HTR-8/SVneo (cell line): ENCODE measurements at regions not wholly inside any gene's neighbourhood (a gene's known extent, or its start where the extent isn't known, plus 50 kb on each side); places are given as distances from the start of the nearest gene placed in this dataset.
"Not testable (repeated sequence)": the region's sequence is repeated elsewhere in the genome, so short reads cannot be mapped to it uniquely, and the experiment has no call there.

ENCODE experiments used
- DNase-seq: peaks from one replicate; pipeline ENCODE4 v3.0.0; 2011; ENCODE audit warnings: low spot score, mixed read lengths; ENCODE audit not compliant: insufficient read length
- FAIRE-seq: peaks from 2 replicates; lab custom pipeline; 2011; peaks lifted over from hg19 to GRCh38; lab: Jason Lieb, UNC

DNA sequence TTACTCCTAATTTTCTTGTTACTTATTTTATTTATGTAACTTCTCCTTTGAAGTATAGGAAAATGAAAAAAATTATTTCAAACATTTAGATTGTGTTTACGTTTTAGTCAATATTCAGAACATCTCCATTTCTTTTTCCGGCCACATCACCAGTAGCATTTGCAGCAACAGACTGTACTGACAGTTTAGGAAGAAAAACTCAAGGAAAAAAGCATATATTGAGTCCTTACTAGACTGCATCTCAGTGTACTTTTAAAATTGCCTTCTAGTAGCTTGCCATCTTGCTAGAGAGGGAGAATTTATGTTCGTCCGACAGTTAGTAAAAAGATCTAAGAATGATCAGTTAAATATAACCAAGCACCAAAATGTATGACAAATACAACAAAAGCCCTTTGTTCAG, 625.0 kb upstream of the MIS18BP1 start:
- DNase-seq (no peak), FAIRE-seq (no peak)

DNA sequence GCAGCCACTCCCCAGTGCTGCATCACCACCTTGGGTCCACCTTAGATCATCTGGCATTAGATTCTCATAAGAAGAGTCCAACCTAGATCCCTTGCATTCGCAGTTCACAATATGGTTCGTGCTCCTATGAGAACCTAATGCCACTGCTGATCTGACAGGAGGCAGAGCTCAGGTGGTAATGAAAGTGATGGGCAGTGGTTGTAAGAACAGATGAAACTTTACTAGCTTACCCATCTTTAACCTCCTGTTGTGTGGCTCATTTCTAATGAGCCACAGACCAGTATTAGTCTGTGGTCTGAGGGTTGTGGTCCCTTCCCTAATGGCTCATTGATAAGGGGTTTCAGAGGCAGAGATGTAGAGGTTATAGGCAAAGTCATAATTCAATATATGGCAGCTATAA, 615.9 kb upstream of the MIS18BP1 start:
- FAIRE-seq, result no peak
- no peak for DNase-seq

DNA sequence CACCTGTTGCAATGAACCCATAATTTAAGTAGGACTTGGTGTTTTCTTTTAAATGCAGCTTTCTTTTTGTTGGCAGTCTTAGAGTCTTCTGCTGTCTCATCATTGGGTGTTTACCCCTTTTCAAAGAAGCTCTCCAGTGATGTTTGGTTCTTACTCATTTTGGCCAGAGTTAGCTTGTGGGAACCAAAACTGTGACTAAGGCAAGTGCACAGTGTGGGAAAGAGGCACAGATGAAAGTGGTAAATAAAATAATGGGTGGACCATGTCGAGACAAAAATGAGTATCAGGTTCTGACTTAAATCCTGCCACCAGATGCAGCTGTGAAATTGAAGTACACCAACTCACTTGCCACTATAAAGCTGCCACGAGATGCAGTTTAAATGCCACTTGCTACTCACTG, 615.4 kb upstream of the MIS18BP1 start:
- no peak for DNase-seq
- FAIRE-seq, result no peak

- FAIRE-seq, result no peak
- DNase-seq, result no peak
These were observed 614.3 kb upstream of the MIS18BP1 start for GRCh38 chr14:45867046-45867894.

DNA sequence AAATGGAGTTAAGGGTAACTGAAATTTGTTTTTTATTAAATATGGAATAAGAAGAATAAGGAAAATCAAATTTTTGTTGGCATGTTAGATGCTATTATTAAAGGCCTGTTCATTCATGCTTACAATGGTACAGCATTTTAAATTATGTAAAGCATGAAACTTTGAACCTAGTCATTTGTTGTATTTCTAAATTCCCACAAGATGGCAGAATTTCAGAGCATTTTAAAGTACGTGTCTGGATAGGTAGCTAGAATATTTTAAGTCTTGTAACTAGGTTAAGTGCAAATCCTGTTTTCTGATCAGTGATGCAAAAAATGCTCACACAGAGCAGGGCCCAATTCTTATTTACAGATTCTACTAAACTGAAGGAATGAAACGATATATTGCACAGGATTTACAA, 585.6 kb upstream of the MIS18BP1 start:
- no peak for FAIRE-seq

GRCh38 chr14:45819107-45819506, 566.1 kb upstream of the MIS18BP1 start:
- FAIRE-seq (no peak), DNase-seq (no peak)

More for the DNA sequence above, 585.6 kb upstream of the MIS18BP1 start:
- DNase-seq, result peak; percentile 1

- DNase-seq (no peak), FAIRE-seq (no peak)
These were observed 558.2 kb upstream of the MIS18BP1 start for GRCh38 chr14:45811155-45811554.

- FAIRE-seq (no peak), DNase-seq (peak; percentile 10)
These were observed 557.3 kb upstream of the MIS18BP1 start for GRCh38 chr14:45810152-45810872.

GRCh38 chr14:45807178-45807899, 554.3 kb upstream of the MIS18BP1 start:
- FAIRE-seq, result no peak
- no peak for DNase-seq

GRCh38 chr14:45799511-45799910, 546.5 kb upstream of the MIS18BP1 start:
- no peak for DNase-seq
- FAIRE-seq, result no peak

GRCh38 chr14:45798659-45799058, 545.7 kb upstream of the MIS18BP1 start:
- DNase-seq, result no peak
- FAIRE-seq, result no peak

- DNase-seq, FAIRE-seq: not testable (repeated sequence)
These were observed 543.0 kb upstream of the MIS18BP1 start for GRCh38 chr14:45796006-45796405.

GRCh38 chr14:45793081-45793480, 540.1 kb upstream of the MIS18BP1 start:
- no peak for DNase-seq
- FAIRE-seq, result no peak

DNA sequence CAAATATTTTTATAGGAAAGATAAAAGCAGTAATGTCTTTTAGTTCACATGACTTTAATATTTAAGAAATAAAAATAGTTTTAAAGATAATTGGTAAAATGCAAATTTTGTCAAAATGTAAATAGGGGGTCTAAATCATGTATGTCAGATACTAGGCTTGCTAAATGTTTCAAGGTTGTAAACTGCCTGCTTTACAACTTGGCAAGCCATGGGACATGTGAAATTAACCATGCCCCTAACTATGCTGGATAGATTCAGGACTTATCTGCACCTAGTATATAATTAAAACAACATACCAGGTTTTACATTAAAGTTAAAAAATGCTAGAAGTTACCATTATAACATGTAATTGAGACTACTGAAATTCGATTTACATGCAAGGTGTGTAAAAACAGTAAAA, 537.3 kb upstream of the MIS18BP1 start:
- no peak for FAIRE-seq
- no peak for DNase-seq

GRCh38 chr14:45787167-45787566, 534.2 kb upstream of the MIS18BP1 start:
- DNase-seq (no peak), FAIRE-seq (no peak)

DNA sequence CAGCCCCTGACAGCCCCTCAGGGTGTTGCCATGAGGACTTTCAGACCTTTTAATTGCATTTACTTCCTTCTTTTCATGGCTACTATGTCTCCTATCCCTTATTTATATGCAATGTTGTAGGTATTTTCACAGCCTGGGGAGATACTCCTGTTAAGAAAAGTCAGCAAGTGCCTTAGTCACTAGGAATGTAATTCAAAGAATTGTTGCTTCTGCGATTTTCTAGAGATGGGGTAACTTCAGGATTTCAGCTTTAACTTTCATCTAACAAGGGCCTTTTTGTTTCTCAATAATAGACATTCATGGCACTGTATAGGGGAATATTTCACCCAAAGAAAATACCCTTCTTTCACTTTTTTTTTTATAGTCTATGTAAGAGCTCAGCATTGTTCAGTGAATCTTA, 533.3 kb upstream of the MIS18BP1 start:
- FAIRE-seq, result no peak
- no peak for DNase-seq

DNA sequence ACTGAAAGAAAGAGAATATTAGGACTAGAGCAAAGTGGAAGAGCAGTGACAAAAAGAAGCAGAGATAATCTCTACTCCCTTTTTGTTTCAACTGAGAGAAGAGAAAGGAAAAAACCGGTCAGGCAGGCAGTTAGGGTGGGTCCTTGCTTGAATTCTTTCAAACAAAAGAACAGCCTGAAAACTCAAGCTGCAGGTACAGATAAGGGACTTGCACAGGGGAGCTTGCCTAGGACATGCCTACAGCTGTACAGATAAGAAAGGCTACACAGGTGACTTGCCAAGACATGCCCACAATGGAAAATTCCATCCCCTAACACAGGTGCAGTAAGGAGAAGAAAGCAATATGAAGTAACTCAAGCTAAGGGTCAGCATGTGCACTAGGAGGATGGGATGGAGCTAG, 532.2 kb upstream of the MIS18BP1 start:
- DNase-seq, result no peak
- no peak for FAIRE-seq

- DNase-seq (no peak), FAIRE-seq (no peak)
These were observed 513.2 kb upstream of the MIS18BP1 start for GRCh38 chr14:45766247-45766646.

- DNase-seq, result no peak
- FAIRE-seq, result no peak
These were observed 504.7 kb upstream of the MIS18BP1 start for GRCh38 chr14:45757655-45758054.

DNA sequence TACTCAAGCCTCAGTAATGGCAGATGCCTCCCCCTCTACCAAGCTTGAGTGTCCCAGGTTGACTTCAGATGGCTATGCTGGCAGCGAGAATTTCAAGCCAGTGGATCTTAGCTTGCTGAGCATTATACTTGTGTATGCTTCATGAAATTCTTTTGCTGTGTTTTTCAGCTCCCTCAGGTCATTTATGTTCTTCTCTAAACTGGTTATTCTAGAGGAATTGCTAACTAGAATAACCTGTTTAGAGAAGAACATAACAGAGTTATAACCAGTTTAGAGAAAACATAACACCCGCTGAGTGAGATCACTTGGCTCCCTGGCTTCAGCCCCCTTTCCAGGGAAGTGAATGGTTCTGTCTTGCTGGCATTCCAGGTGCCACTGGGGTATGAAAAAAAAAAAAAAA, 503.4 kb upstream of the MIS18BP1 start:
- not testable (repeated sequence) for DNase-seq, FAIRE-seq

DNA sequence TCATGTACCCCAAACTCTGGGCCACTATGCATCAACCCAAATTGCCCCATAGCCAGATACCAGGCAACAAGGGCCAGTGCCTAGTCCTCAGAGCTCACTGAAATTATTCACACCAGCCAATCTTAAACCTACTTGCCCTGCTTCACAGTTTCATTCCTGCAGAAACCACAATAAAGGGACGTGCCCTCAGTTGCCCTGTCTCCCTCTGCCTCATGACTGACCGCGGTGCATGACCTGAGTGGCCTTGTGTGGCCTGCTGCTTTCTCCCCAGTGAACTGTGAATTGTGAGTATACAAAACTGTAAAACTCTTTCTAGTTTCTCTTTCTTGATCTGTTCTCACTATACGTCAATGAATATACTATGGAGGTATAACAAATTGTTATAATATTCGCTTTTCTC, 490.9 kb upstream of the MIS18BP1 start:
- FAIRE-seq, result no peak
- DNase-seq, result peak; percentile 17
